ENCODE measurements at regions not wholly inside any gene's neighbourhood (a gene's known extent, or its start where the extent isn't known, plus 50 kb on each side); places are given as distances from the start of the nearest gene placed in this dataset.

DNA sequence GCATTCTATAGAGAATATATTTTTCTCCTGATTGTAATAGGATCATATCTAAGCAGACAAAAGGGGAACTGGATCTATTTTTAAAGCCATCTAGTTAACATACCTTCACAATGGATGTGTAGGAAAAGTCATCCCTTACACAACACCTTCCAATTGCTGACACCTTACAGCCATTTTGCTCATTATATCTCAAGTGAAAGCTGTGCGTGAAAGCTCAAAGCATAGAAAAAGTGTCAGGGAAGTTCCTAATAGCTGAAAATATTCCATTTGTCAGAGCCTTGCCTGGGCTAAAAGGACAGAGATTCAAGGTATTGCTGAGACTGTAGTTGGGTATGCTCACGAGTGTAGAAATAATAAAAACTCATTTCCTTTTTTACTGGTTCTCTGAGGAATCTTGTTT is 340.6 kb upstream of the KLHL1 start:
- TF ChIP-seq, protein P1, sequence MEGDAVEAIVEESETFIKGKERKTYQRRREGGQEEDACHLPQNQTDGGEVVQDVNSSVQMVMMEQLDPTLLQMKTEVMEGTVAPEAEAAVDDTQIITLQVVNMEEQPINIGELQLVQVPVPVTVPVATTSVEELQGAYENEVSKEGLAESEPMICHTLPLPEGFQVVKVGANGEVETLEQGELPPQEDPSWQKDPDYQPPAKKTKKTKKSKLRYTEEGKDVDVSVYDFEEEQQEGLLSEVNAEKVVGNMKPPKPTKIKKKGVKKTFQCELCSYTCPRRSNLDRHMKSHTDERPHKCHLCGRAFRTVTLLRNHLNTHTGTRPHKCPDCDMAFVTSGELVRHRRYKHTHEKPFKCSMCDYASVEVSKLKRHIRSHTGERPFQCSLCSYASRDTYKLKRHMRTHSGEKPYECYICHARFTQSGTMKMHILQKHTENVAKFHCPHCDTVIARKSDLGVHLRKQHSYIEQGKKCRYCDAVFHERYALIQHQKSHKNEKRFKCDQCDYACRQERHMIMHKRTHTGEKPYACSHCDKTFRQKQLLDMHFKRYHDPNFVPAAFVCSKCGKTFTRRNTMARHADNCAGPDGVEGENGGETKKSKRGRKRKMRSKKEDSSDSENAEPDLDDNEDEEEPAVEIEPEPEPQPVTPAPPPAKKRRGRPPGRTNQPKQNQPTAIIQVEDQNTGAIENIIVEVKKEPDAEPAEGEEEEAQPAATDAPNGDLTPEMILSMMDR (IDR thresholded peaks at IDR 0.05): no peak
- no peak for TF ChIP-seq MYC (IDR thresholded peaks at IDR 0.05; ENCODE audit: borderline replicate concordance, low read length)
- TF ChIP-seq POLR2A (IDR thresholded peaks at IDR 0.05; ENCODE audit: low read length): no peak
- no peak for TF ChIP-seq CBX8 (IDR thresholded peaks at IDR 0.05)
- no peak for TF ChIP-seq JUNB (IDR thresholded peaks at IDR 0.05)
- TF ChIP-seq, protein P2, sequence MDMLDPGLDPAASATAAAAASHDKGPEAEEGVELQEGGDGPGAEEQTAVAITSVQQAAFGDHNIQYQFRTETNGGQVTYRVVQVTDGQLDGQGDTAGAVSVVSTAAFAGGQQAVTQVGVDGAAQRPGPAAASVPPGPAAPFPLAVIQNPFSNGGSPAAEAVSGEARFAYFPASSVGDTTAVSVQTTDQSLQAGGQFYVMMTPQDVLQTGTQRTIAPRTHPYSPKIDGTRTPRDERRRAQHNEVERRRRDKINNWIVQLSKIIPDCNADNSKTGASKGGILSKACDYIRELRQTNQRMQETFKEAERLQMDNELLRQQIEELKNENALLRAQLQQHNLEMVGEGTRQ (IDR thresholded peaks at IDR 0.05): no peak
- TF ChIP-seq KDM1A (IDR thresholded peaks at IDR 0.05; ENCODE audit: low read depth): no peak
